ENCODE measurements at regions not wholly inside any gene's neighbourhood (a gene's known extent, or its start where the extent isn't known, plus 50 kb on each side); places are given as distances from the start of the nearest gene placed in this dataset.

- DNase-seq (ENCODE audit: low spot score), result no peak
- ATAC-seq (ENCODE audit: low FRiP score), result no peak
- TF ChIP-seq, protein P1, sequence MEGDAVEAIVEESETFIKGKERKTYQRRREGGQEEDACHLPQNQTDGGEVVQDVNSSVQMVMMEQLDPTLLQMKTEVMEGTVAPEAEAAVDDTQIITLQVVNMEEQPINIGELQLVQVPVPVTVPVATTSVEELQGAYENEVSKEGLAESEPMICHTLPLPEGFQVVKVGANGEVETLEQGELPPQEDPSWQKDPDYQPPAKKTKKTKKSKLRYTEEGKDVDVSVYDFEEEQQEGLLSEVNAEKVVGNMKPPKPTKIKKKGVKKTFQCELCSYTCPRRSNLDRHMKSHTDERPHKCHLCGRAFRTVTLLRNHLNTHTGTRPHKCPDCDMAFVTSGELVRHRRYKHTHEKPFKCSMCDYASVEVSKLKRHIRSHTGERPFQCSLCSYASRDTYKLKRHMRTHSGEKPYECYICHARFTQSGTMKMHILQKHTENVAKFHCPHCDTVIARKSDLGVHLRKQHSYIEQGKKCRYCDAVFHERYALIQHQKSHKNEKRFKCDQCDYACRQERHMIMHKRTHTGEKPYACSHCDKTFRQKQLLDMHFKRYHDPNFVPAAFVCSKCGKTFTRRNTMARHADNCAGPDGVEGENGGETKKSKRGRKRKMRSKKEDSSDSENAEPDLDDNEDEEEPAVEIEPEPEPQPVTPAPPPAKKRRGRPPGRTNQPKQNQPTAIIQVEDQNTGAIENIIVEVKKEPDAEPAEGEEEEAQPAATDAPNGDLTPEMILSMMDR (IDR thresholded peaks at IDR 0.05), result no peak
Measured at GRCh38 chr3:135811651-135812050, 153.9 kb upstream of the PPP2R3A start.

DNA sequence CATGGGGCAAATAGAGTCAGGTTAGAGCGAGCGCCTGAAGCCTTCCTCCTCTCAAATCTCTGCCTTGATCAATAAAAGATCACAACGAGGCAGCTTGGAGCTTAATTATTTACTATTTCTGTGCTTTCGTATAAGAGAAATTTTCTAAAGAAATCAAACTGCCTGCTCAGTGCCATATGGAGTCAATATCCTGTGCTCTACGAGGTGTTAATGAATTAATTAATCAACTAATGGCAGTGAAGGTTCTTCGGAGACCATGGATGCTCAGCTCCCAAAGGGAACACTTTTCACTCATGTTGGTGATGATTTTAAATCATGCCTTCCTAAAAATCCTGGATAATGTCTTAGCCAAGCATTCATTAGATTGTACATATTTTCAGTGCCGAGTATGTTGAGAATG is 153.5 kb upstream of the PPP2R3A start:
- TF ChIP-seq, protein P1 (IDR thresholded peaks at IDR 0.05), result no peak
- ATAC-seq (ENCODE audit: low FRiP score) (no peak), DNase-seq (ENCODE audit: low spot score) (no peak)

DNA sequence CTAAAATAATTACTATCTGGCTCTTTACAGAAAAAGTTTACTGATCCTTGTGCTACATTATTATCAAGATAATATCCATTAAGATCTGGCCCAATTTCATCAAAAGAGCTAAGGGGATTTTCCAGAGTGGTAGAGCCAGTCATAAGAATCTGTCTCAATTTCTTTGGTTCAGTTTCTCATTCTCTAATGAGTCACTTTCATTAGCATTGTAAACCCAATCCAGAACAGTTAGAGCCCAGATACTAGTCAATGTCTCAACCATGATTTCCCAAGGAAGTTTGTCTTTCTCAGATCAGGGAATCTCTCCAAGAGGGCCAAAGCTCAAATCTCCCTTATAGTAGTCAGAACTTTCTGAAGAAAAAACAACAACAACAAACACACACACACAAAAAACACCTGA is 131.1 kb upstream of the PPP2R3A start:
- ATAC-seq (ENCODE audit: low FRiP score), result no peak
- TF ChIP-seq, protein P1 (IDR thresholded peaks at IDR 0.05), result no peak
- DNase-seq (ENCODE audit: low spot score), result no peak

- DNase-seq (ENCODE audit: low spot score), result no peak
- ATAC-seq (ENCODE audit: low FRiP score), result no peak
- TF ChIP-seq, protein P1 (IDR thresholded peaks at IDR 0.05), result no peak
Measured at GRCh38 chr3:135837977-135838631, 127.4 kb upstream of the PPP2R3A start.

GRCh38 chr3:135840436-135840835 is 125.1 kb upstream of the PPP2R3A start:
- ATAC-seq (ENCODE audit: low FRiP score) (no peak), DNase-seq (ENCODE audit: low spot score) (no peak)
- TF ChIP-seq, protein P1 (IDR thresholded peaks at IDR 0.05), result no peak

DNA sequence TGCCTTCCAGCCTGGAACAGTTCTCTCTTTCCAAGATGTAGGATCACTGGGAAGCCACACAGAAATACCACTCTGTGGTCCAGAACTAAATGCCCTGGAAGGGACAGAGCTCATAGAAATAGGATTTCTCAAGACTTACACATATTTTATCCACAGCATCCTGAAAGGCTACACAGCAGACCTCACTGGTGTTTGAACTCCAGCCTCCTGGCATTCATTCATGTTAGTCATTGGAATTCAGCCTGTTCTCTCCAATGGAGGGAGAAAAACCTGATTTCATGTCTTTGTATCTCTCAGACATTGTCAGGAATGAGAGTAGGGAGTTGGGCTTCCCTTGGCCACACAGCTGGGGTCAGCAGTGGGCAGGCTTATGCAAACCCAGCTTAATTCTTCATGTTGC is 121.1 kb upstream of the PPP2R3A start:
- DNase-seq (ENCODE audit: low spot score) (no peak), ATAC-seq (ENCODE audit: low FRiP score) (no peak)
- TF ChIP-seq, protein P1 (IDR thresholded peaks at IDR 0.05), result no peak

- TF ChIP-seq, protein P1 (IDR thresholded peaks at IDR 0.05), result no peak
- ATAC-seq (ENCODE audit: low FRiP score), result no peak
- no peak for DNase-seq (ENCODE audit: low spot score)
Measured at GRCh38 chr3:135848051-135848450, 117.5 kb upstream of the PPP2R3A start.

Data from omental fat pad (tissue), 3 donors.